IPS-15b (cell line): ENCODE measurements at regions not wholly inside any gene's neighbourhood (a gene's known extent, or its start where the extent isn't known, plus 50 kb on each side); places are given as distances from the start of the nearest gene placed in this dataset.

Experiments
- H3K27me3 ChIP-seq: one replicate; pipeline ENCODE4 v1.6.1; 2013; ENCODE audit warnings: low read length; ENCODE audit not compliant: control insufficient read depth, insufficient read depth
- H3K36me3 ChIP-seq: one replicate; pipeline ENCODE4 v1.6.1; 2013; ENCODE audit warnings: low read length; ENCODE audit not compliant: control insufficient read depth, insufficient read depth
- H3K4me1 ChIP-seq: one replicate; pipeline ENCODE4 v1.6.1; 2013; ENCODE audit warnings: mild to moderate bottlenecking, low read length; ENCODE audit not compliant: control insufficient read depth, insufficient read depth
- H3K4me3 ChIP-seq: one replicate; pipeline ENCODE4 v1.5.1; 2013; ENCODE audit warnings: low read depth, low read length
- H3K9ac ChIP-seq: one replicate; pipeline ENCODE4 v1.6.1; 2013; ENCODE audit warnings: low read depth, mild to moderate bottlenecking, low read length
- H3K9me3 ChIP-seq: one replicate; pipeline ENCODE4 v1.6.1; 2013; ENCODE audit warnings: mild to moderate bottlenecking, low read length; ENCODE audit not compliant: control insufficient read depth, insufficient read depth

GRCh38 chr16:63921737-63922295, 1200.0 kb downstream of the CDH11 start:
- no peak overlapping the region for H3K9ac ChIP-seq
- H3K36me3 ChIP-seq, result no peaks in the 10 kb centered on the region
- no peaks in the 10 kb centered on the region for H3K27me3 ChIP-seq
- H3K4me3 ChIP-seq, result no peak overlapping the region
- no peaks in the 10 kb centered on the region for H3K4me1 ChIP-seq
- peaks cover 8% of the 10 kb centered on the region for H3K9me3 ChIP-seq

- Histone ChIP-seq H3K4me1 (no peaks in the 10 kb centered on the region), H3K36me3 (no peaks in the 10 kb centered on the region), H3K27me3 (no peaks in the 10 kb centered on the region), H3K9ac (no peak overlapping the region), H3K9me3 (no peaks in the 10 kb centered on the region), H3K4me3 (no peak overlapping the region)
These were observed 1208.6 kb downstream of the CDH11 start for GRCh38 chr16:63913290-63913689.

GRCh38 chr16:63907251-63907650, 1214.6 kb downstream of the CDH11 start:
- Histone ChIP-seq H3K9ac (no peak overlapping the region), H3K4me3 (no peak overlapping the region), H3K9me3 (no peaks in the 10 kb centered on the region), H3K27me3 (no peaks in the 10 kb centered on the region), H3K36me3 (no peaks in the 10 kb centered on the region), H3K4me1 (no peaks in the 10 kb centered on the region)

GRCh38 chr16:63904930-63905329, 1216.9 kb downstream of the CDH11 start:
- Histone ChIP-seq H3K4me1 (no peaks in the 10 kb centered on the region), H3K27me3 (no peaks in the 10 kb centered on the region), H3K36me3 (no peaks in the 10 kb centered on the region)

GRCh38 chr16:63904182-63904581, 1217.7 kb downstream of the CDH11 start:
- Histone ChIP-seq H3K9ac (no peak overlapping the region), H3K27me3 (no peaks in the 10 kb centered on the region), H3K4me3 (no peak overlapping the region), H3K36me3 (no peaks in the 10 kb centered on the region), H3K9me3 (no peaks in the 10 kb centered on the region), H3K4me1 (no peaks in the 10 kb centered on the region)

More at GRCh38 chr16:63904930-63905329, 1216.9 kb downstream of the CDH11 start:
- no peak overlapping the region for H3K9ac ChIP-seq
- no peaks in the 10 kb centered on the region for H3K9me3 ChIP-seq
- no peak overlapping the region for H3K4me3 ChIP-seq

- Histone ChIP-seq H3K9me3 (no peaks in the 10 kb centered on the region), H3K4me3 (no peak overlapping the region)
These were observed 1225.3 kb downstream of the CDH11 start for GRCh38 chr16:63896383-63897109.

GRCh38 chr16:63890723-63891122, 1231.1 kb downstream of the CDH11 start:
- no peaks in the 10 kb centered on the region for H3K36me3 ChIP-seq
- H3K9ac ChIP-seq, result no peak overlapping the region

More at GRCh38 chr16:63896383-63897109, 1225.3 kb downstream of the CDH11 start:
- no peaks in the 10 kb centered on the region for H3K36me3 ChIP-seq
- no peaks in the 10 kb centered on the region for H3K27me3 ChIP-seq
- no peak overlapping the region for H3K9ac ChIP-seq
- H3K4me1 ChIP-seq, result no peaks in the 10 kb centered on the region

GRCh38 chr16:63890081-63890480, 1231.8 kb downstream of the CDH11 start:
- H3K27me3 ChIP-seq, result no peaks in the 10 kb centered on the region

More at GRCh38 chr16:63890723-63891122, 1231.1 kb downstream of the CDH11 start:
- Histone ChIP-seq H3K27me3 (no peaks in the 10 kb centered on the region), H3K4me3 (no peak overlapping the region), H3K9me3 (no peaks in the 10 kb centered on the region), H3K4me1 (no peaks in the 10 kb centered on the region)

GRCh38 chr16:63883091-63883490, 1238.8 kb downstream of the CDH11 start:
- Histone ChIP-seq H3K4me3 (no peak overlapping the region), H3K9ac (no peak overlapping the region), H3K36me3 (no peaks in the 10 kb centered on the region), H3K9me3 (no peaks in the 10 kb centered on the region), H3K4me1 (peaks cover 9% of the 10 kb centered on the region), H3K27me3 (no peaks in the 10 kb centered on the region)

More at GRCh38 chr16:63890081-63890480, 1231.8 kb downstream of the CDH11 start:
- Histone ChIP-seq H3K4me1 (no peaks in the 10 kb centered on the region), H3K9ac (no peak overlapping the region), H3K4me3 (no peak overlapping the region), H3K9me3 (no peaks in the 10 kb centered on the region), H3K36me3 (no peaks in the 10 kb centered on the region)

- H3K4me1 ChIP-seq, result peaks cover 9% of the 10 kb centered on the region
- H3K9me3 ChIP-seq, result no peaks in the 10 kb centered on the region
- H3K36me3 ChIP-seq, result no peaks in the 10 kb centered on the region
- no peak overlapping the region for H3K4me3 ChIP-seq
- no peaks in the 10 kb centered on the region for H3K27me3 ChIP-seq
- no peak overlapping the region for H3K9ac ChIP-seq
These were observed 1239.3 kb downstream of the CDH11 start for GRCh38 chr16:63882576-63882975.

- no peaks in the 10 kb centered on the region for H3K36me3 ChIP-seq
- H3K9ac ChIP-seq, result no peak overlapping the region
- H3K27me3 ChIP-seq, result no peaks in the 10 kb centered on the region
- H3K9me3 ChIP-seq, result no peaks in the 10 kb centered on the region
- no peak overlapping the region for H3K4me3 ChIP-seq
- peaks cover 9% of the 10 kb centered on the region for H3K4me1 ChIP-seq
These were observed 1240.9 kb downstream of the CDH11 start for GRCh38 chr16:63880948-63881347.

- Histone ChIP-seq H3K4me3 (no peak overlapping the region), H3K36me3 (no peaks in the 10 kb centered on the region), H3K9me3 (no peaks in the 10 kb centered on the region), H3K4me1 (no peaks in the 10 kb centered on the region), H3K27me3 (no peaks in the 10 kb centered on the region), H3K9ac (no peak overlapping the region)
These were observed 1244.5 kb downstream of the CDH11 start for GRCh38 chr16:63877401-63877800.
